ELF-1 (cell line): ENCODE measurements at regions not wholly inside any gene's neighbourhood (a gene's known extent, or its start where the extent isn't known, plus 50 kb on each side); places are given as distances from the start of the nearest gene placed in this dataset.

Experiments used
- DNase-seq: peaks from one replicate; pipeline ENCODE4 v3.0.0-alpha.2; 2016; ENCODE audit warnings: low read depth, low spot score

DNA sequence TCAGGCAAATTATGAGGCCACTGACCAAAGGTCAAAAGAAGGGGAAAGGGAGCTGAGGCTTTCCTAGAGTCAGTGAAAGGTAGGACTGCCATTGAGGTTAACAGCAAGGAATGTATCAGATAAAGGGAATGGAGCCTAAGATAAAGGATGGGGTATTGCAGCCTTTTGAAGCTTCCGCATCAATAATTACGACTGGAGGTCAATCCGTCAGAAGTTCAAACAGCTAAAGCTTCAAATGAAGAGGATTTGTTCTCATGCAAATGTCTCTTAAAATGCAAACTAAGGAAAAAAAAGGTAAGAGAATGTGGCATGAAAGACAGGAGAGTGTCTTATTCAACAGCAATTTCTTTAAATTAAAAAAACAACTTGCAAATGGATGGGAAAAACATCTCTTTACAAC lies 341.1 kb upstream of the RGMB start:
- DNase-seq, result peak; percentile 23

DNA sequence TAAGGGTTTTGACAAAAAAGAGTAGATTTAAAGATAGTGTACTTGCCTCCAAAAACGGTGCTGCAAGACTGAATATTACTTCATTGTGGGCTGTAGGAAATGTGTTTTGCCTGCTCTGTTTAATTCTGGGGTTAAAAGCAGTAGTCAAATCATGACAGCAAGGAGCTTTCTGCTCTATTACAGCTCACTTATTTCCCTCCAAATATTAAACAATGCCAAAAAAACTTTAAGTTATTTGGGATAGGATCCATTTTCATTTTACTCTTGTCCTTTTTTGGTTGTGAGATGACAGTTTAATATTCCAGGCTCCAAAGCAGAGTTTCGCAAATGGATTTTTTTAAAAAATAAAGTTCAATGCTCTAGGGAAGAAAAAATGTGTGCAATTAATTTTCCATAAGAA lies 340.4 kb upstream of the RGMB start:
- DNase-seq, result no peak

GRCh38 chr5:98433673-98434072 lies 339.8 kb upstream of the RGMB start:
- DNase-seq, result no peak

- DNase-seq, result no peak
Measured at GRCh38 chr5:98436667-98437066, 336.8 kb upstream of the RGMB start.

DNA sequence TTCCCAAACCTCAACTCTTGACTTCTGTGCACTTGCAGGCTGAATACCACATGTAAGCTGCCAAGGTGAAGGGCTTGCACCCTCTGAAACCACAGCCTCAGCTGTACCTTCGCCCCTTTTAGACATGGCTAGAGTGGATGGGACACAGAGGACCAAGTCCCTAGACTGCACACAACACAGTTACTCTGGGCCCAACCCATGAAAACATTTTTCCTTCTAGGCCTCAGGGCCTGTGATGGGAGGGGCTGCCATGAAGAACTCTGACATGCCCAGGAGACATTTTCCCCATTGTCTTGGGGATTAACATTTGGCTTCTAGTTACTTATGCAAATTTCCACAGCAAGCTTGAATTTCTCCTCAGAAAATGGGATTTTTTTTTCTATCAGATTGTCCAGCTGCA lies 331.0 kb upstream of the RGMB start:
- DNase-seq, result no peak

- no peak for DNase-seq
Measured at GRCh38 chr5:98443881-98444280, 329.6 kb upstream of the RGMB start.

- no peak for DNase-seq
Measured at GRCh38 chr5:98453296-98453695, 320.2 kb upstream of the RGMB start.

DNA sequence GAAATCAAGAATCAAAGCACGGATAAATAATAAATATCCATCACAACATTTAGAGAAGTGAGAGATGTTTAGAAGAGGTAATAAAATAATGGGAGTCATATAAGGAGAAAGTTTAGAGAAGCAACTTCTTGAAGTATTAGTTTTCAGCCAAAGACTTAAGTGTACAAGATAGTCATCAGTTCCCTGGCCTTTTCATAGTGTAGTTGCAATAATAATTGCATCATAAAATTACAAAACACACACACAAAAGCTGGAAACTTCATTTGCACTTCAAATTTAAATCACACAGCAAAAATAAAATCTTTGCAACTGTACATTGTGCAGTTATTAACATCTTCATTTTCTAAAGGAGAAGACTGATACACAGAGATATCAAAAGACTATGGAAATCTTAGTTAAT lies 319.1 kb upstream of the RGMB start:
- no peak for DNase-seq

DNA sequence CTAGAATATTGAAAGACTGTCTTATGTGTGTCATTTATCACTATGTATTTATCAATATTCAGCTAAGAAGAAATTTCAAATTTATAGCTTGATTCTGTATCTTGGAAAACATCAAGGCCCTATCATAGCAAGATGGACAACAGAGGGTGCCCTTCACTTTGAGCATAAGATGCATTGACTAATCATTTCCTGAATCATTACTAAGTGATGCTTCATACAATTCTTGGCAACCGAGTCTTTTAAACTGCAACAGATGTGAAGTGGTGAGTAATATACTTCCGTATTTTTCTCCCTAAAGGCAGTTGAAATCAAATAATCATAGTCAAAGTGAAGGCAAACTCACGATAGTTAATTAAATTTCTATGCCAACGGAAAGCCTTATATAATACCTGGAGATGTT lies 318.6 kb upstream of the RGMB start:
- no peak for DNase-seq

DNA sequence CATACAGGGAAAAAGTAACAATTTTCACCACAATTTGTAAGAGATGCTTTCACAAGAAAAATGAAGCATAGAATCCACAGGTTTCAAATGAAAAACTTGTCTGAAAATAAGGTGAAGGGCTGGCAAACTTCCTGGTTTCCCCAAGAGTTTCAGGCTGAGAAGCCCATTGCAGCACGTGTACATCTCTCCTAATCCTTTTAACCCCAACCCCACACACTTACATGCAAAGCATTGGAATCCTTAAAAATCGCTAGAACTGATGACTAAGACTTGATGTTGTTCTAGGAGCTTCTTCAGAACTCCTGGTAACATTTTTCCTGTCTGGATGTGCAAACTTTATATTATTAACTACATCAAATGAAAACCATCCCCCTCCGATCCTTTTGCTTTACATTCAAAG lies 317.8 kb upstream of the RGMB start:
- DNase-seq, result no peak

DNA sequence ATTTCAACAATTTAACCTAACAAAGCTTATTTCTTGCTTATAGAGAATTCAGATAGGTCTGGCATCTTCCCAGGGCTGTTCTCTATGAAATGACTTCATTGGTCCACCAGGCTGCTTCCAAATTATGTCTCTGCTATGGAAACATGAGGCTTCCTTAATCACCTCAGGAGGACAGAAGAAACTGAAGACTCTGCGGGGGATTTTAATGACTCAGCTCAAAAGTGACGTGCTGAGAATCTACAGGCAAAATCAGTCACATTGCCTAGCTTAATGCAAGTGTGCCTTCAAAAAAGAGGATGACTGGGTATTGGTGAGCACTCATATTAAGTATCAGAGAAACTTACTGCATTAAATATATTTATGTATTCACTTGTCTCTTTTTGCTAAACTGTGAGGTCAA lies 315.5 kb upstream of the RGMB start:
- DNase-seq, result no peak

DNA sequence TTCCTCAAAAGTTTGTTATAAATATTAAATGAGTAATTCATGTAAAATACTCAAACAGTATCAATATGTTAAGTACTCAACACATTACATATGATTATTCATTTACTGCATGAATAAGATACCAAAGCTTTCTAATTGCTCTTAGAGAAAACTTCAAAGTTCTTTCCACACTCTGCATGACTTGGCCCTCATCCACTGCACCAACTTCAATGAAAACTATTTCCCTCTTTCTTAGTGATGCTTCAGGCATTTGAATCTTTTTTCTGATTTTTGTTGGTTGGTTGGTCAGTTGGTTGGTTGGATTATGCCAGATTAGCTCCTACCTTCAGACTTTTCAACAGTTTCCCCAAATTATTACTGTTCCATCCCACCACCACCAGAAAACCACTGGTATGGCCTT lies 314.7 kb upstream of the RGMB start:
- no peak for DNase-seq

DNA sequence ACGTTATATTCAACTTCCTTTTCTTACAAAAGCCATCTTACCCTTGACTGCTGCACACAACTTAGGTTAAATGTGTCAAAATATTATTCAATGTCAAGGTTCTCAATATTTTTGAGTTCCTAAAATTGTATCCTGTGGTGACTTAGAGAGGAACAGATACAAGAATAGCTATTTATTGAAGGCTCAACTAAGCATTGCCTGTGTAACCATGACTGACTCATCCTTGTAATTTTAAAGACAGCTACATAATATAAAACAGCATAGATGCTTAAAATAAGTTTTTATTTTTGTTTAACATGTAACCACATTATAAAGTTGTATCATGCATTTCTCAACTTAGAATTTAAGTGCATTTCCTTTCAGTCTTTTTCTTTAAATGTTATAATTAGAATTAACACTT lies 312.9 kb upstream of the RGMB start:
- no peak for DNase-seq

- DNase-seq, result no peak
Measured at GRCh38 chr5:98461485-98461884, 312.0 kb upstream of the RGMB start.

GRCh38 chr5:98463222-98463621 lies 310.2 kb upstream of the RGMB start:
- no peak for DNase-seq

GRCh38 chr5:98463676-98464075 lies 309.8 kb upstream of the RGMB start:
- no peak for DNase-seq

DNA sequence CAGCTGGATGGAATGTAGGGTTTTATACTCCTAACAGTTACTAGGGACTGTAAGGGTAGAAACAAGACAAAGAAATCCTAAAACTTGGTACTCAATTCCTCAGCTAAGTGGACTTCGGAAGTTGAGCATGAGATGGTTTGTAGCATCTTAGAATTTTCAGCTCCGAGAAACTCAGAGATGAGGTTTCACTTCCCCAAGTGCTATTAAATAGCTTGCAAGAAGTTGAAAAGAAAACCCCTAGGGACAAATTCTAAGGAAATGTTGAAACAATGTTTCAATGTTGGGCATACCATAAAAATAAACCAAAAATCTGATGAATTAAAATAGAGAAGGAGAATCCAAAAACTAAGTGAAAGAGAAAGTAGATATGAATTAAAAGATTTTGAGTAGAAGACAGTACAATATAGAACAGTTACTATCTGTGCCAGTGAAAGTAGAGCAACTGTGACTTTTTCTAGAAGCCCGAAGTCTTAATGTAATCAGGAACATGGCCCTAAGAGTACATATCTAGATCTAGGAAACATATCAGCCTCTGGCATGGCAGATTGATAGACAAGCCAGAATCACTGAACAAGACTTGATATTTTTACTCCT lies 308.6 kb upstream of the RGMB start:
- no peak for DNase-seq

DNA sequence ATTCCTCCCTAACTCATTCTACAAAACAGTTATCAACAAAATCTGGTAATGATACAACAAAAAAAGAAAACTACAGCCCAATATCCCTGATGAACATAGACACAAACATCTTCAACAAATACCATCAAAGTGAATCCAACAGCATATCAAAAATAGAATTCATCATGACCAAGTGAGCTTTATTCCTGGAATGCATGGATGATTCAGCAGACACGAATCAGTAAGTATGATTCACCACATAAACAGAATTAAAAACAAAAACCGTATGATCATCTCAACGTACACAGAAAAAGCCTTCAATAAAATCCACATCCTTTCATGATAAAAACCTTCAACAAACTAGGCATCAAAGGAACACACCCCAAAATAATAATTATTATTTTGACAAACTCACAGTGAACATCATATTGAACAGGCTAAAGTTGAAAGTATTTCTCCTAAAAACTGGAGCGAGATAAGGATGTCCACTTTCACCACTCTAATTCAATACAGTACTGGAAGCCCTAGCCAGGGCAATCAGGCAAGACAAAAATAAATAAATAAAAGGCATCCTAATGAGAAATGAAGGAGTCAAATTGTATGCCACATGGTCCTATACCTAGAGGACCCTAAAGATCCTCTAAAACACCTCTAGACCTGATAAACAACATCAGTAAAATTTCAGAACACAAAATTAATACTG lies 305.1 kb upstream of the RGMB start:
- no peak for DNase-seq

DNA sequence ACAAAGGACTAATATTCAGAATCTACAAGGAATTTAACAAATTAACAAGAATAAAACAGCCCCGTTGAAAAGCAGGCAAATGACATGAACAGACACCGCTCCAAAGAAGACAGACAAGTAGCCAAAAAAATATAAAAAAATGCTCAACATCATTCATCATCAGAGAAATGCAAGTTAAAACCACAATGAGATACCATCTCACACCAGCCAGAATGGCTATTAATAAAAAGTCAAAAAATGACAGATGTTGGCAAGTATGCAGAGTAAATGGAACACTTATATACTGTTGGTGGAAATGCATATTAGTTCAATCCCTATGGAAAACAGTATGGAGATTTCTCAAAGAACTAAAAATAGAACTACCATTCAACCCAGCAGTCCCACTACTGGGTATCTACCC lies 302.7 kb upstream of the RGMB start:
- DNase-seq, result no peak

- DNase-seq, result no peak
Measured at GRCh38 chr5:98471458-98471857, 302.0 kb upstream of the RGMB start.

DNA sequence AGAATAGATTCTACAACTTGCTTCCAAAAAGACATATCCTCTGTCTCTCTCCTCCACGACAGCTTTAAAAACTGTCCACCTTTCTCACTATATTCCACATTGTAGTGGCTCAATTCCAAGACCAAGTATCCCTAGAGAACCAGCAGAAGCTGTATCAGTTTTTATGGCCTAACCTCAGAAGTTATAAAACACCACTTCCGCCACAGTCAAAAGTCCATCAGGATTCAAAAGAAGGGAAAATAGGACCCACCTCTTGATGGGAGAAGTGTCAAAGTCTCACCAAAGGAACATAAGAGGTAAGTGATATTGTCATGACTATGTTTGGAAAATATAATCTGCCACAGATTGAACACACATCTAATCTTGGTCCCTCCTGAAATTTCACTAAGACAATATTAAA lies 299.2 kb upstream of the RGMB start:
- DNase-seq, result no peak

GRCh38 chr5:98474782-98475181 lies 298.7 kb upstream of the RGMB start:
- DNase-seq, result no peak

DNA sequence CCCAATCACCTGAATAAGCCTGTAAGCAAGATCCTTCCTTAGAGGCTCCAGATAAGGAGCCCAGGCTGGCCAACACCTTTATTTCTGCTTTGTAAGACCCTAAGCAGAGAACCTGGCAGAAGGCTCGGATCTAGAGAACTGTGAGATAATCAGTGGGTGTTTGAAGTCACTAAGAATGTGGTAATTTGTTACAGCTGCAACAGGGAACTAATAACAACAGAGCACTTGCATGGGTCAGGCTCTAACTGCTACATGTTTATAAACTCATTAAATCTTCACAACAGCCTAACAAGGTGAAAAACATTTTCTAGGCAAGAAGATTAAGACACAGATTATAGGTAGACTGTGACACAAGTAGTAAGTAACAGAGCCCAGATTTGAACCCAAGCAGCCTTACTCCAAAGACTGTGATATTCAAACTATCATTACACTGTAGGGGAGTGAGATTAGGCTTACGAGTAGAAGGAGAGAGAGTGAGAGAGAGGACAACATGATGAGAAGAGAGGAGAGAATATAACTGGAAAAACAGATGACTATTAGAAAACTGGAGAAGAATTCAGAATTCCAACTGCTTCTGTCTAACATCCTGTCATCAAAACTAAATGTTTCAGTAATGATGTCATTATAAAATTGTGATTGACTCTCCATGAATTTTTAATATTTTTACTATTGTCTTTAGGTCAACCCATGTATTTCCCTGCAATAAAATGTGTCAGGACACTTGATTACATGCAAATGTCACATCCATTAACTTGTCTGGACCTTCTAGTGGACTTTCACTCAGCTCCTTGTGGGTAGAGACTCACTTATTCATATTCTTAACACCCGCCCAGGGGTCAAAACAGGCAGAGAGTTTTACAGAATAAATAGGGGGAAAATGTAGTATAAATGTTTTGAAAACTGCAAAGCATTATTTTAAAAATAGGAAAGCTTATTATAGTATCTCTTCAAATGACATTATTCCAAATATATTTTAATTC lies 290.9 kb upstream of the RGMB start:
- no peak for DNase-seq
